ENCODE measurements at regions not wholly inside any gene's neighbourhood (a gene's known extent, or its start where the extent isn't known, plus 50 kb on each side); places are given as distances from the start of the nearest gene placed in this dataset.
"Not testable (repeated sequence)": the region's sequence is repeated elsewhere in the genome, so short reads cannot be mapped to it uniquely, and the experiment has no call there.

GRCh38 chr17:53765609-53766008 is 57.1 kb upstream of the KIF2B start:
- H3K27me3 ChIP-seq = no peaks in the 10 kb centered on the region
- no peaks in the 10 kb centered on the region for H3K4me1 ChIP-seq
- intact Hi-C loops (cut with DNase I) = no loop called here
- TF ChIP-seq POLR2A (IDR thresholded peaks at IDR 0.05) (no peak), CTCF (IDR thresholded peaks at IDR 0.05) (no peak)
- no peak for DNase-seq
- H3K4me3 ChIP-seq = no peak overlapping the region
- no peaks in the 10 kb centered on the region for H3K9me3 ChIP-seq
- no peaks in the 10 kb centered on the region for H3K36me3 ChIP-seq
- ATAC-seq = no peak
- 52% methylated on average over 1 of the region's 1 CpG for WGBS (ENCODE audit: insufficient coverage, low coverage, low lambda C conversion rate, missing lambda C conversion rate)
- H3K27ac ChIP-seq = no peak overlapping the region

- Histone ChIP-seq H3K27me3 (no peaks in the 10 kb centered on the region), H3K4me1 (no peaks in the 10 kb centered on the region), H3K4me3 (no peak overlapping the region), H3K9me3 (no peaks in the 10 kb centered on the region), H3K27ac (no peak overlapping the region), H3K36me3 (no peaks in the 10 kb centered on the region)
- no peak for DNase-seq
- WGBS (ENCODE audit: insufficient coverage, low coverage, low lambda C conversion rate, missing lambda C conversion rate) = 62% methylated on average over 2 of the region's 2 CpGs
- ATAC-seq = no peak
- intact Hi-C loops (cut with DNase I) = no loop called here
- TF ChIP-seq CTCF (IDR thresholded peaks at IDR 0.05) = no peak
- no peak for TF ChIP-seq POLR2A (IDR thresholded peaks at IDR 0.05)
Measured at GRCh38 chr17:53765129-53765528, 57.6 kb upstream of the KIF2B start.

GRCh38 chr17:53757559-53757958 is 65.2 kb upstream of the KIF2B start:
- Histone ChIP-seq H3K4me3 (no peak overlapping the region), H3K36me3 (no peaks in the 10 kb centered on the region), H3K27me3 (no peaks in the 10 kb centered on the region), H3K9me3 (no peaks in the 10 kb centered on the region), H3K27ac (no peak overlapping the region), H3K4me1 (no peaks in the 10 kb centered on the region)
- DNase-seq (no peak), ATAC-seq (no peak)
- TF ChIP-seq CTCF (IDR thresholded peaks at IDR 0.05) (no peak), POLR2A (IDR thresholded peaks at IDR 0.05) (no peak)
- 87% methylated on average over 10 of the region's 22 CpGs for WGBS (ENCODE audit: insufficient coverage, low coverage, low lambda C conversion rate, missing lambda C conversion rate)
- intact Hi-C loops (cut with DNase I) = no loop called here

- DNase-seq; intact Hi-C loops (cut with DNase I); H3K9me3 ChIP-seq; ATAC-seq; H3K27me3 ChIP-seq; H3K27ac ChIP-seq; H3K4me1 ChIP-seq; H3K36me3 ChIP-seq; H3K4me3 ChIP-seq: not testable (repeated sequence)
- 100% methylated on average over 1 of the region's 20 CpGs for WGBS (ENCODE audit: insufficient coverage, low coverage, low lambda C conversion rate, missing lambda C conversion rate)
Measured at GRCh38 chr17:53757116-53757515, 65.6 kb upstream of the KIF2B start.

- H3K36me3 ChIP-seq = no peaks in the 10 kb centered on the region
- no peak overlapping the region for H3K27ac ChIP-seq
- no peaks in the 10 kb centered on the region for H3K4me1 ChIP-seq
- ATAC-seq (no peak), DNase-seq (no peak)
- no peak for TF ChIP-seq CTCF (IDR thresholded peaks at IDR 0.05)
- WGBS (ENCODE audit: insufficient coverage, low coverage, low lambda C conversion rate, missing lambda C conversion rate) = 60% methylated on average over 1 of the region's 1 CpG
- intact Hi-C loops (cut with DNase I) = no loop called here
- H3K9me3 ChIP-seq = no peaks in the 10 kb centered on the region
- H3K4me3 ChIP-seq = no peak overlapping the region
- no peaks in the 10 kb centered on the region for H3K27me3 ChIP-seq
Measured at GRCh38 chr17:53749178-53749577, 73.5 kb upstream of the KIF2B start.

GRCh38 chr17:53748159-53748820 is 74.4 kb upstream of the KIF2B start:
- H3K36me3 ChIP-seq; intact Hi-C loops (cut with DNase I); H3K9me3 ChIP-seq; H3K4me1 ChIP-seq; ATAC-seq; DNase-seq; H3K27ac ChIP-seq; H3K4me3 ChIP-seq; H3K27me3 ChIP-seq: not testable (repeated sequence)
- WGBS (ENCODE audit: insufficient coverage, low coverage, low lambda C conversion rate, missing lambda C conversion rate) = 48% methylated on average over 11 of the region's 11 CpGs
